GM21381 (cell line): ENCODE measurements at regions not wholly inside any gene's neighbourhood (a gene's known extent, or its start where the extent isn't known, plus 50 kb on each side); places are given as distances from the start of the nearest gene placed in this dataset.
A peak's percentile ranks its signal among the peaks of the same experiment; 100 is the strongest.

Experiments
- ATAC-seq: cut with Tn5 transposase; IDR thresholded peaks from one replicate; pipeline ENCODE4 v1.9.1; 2021; ENCODE audit warnings: mild to moderate bottlenecking, moderate library complexity; ENCODE audit not compliant: unreplicated experiment

GRCh38 chr13:31956980-31957644, 74.5 kb upstream of the FRY start:
- ATAC-seq: no peak

DNA sequence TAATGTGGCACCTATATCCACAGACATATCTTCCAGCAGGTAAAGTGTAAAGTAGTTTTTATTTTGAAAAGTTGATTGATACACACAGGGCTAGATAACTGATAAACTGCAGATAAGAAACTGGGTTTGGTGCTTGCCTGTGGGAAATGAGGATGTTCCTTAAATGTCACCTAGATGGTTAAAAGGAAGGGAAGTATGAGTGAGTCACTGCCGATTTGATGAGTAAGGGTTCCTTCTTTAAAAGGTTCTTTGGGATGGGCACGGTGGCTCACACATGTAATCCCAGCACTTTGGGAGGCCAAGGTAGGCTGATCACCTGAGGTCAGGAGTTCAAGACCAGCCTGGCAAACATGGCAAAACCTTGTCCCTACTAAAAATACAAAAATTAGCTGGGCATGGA, 73.8 kb upstream of the FRY start:
- ATAC-seq: no peak

DNA sequence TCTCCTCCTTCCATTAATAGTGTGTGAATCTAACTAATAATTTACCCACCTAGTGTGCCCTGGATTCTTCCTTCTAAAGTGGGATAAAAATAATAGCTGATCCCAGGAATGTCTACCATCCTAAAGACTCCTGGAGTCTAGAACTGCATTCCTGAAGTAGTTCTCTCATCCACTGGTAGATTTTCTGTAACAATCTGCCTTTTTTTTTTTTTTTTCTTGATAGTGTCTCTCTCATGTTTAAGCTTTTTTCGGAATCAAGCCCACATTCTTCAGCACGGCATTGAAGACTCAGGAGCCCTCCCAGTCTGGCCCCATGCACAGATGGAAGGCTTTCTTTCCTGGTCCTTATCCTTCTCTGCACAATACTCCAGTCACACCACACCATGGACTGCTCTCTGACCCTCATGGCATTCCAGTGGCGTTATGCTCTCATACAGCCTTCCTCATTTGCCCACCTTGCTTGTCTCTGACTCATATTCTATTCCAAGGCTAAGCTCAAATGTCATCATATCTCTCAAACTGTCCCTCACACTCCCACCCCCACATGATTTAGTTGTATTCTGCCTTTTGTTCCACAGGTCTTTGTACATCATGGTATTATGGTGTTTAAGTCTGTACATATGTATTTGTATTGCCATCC, 68.7 kb upstream of the FRY start:
- ATAC-seq: no peak

DNA sequence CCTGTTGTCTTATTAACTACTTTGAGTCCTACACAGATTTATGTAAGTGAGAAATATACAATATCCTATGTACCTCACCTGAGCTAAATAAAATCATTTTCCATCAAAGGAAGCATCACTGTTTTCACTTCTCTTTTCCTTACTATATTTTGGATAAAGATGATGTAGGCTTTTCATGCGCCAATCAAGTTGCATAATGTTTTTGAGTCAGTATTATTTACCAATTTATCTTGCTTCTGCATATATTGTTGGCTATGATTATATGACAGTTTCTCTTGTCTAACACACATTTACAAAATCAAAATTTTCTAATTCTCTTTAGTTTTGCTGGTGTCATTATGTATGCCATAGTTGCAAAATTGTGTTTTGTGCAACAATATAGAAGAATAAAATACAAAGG, 67.9 kb upstream of the FRY start:
- no peak for ATAC-seq

- no peak for ATAC-seq
Measured at GRCh38 chr13:31964168-31964567, 67.4 kb upstream of the FRY start.

GRCh38 chr13:31965361-31966066, 66.1 kb upstream of the FRY start:
- ATAC-seq: peak; percentile 88

GRCh38 chr13:31967155-31967554, 64.4 kb upstream of the FRY start:
- ATAC-seq: no peak

- no peak for ATAC-seq
Measured at GRCh38 chr13:31968473-31968872, 63.1 kb upstream of the FRY start.

GRCh38 chr13:31970231-31970930, 61.2 kb upstream of the FRY start:
- ATAC-seq: no peak

- no peak for ATAC-seq
Measured at GRCh38 chr13:31972453-31972852, 59.1 kb upstream of the FRY start.

DNA sequence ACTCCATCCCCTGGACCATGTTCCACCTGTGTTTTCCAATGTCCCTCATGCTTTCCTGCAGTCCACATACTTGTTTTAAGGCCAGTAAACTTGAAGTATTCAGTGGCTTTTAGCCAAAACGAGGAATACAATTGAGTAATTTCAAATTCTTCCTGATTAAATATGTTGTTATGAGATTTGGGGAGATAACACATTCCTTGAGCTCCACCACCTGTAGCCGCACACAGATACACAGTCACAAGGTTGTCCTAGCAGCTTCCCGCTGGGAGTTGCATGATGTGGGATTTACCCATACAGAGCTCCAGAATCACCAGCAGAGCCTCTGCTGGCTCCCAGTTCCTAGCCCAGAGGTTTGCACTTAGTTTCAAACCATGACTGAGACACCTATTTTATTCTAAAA, 53.6 kb upstream of the FRY start:
- ATAC-seq: no peak

GRCh38 chr13:31980830-31981229, 50.7 kb upstream of the FRY start:
- ATAC-seq: no peak
